AG08395 (cell line): ENCODE measurements at regions not wholly inside any gene's neighbourhood (a gene's known extent, or its start where the extent isn't known, plus 50 kb on each side); places are given as distances from the start of the nearest gene placed in this dataset.
"Not testable (repeated sequence)": the region's sequence is repeated elsewhere in the genome, so short reads cannot be mapped to it uniquely, and the experiment has no call there.

Source experiments
- DNase-seq: peaks from one replicate; pipeline ENCODE4 v3.0.0; 2012; ENCODE audit warnings: mixed read lengths, low spot score

GRCh38 chr5:120344181-120344580 lies 119.9 kb upstream of the PRR16 start:
- no peak for DNase-seq

GRCh38 chr5:120345947-120346346 lies 118.2 kb upstream of the PRR16 start:
- no peak for DNase-seq

- DNase-seq: not testable (repeated sequence)
These were observed 113.0 kb upstream of the PRR16 start for GRCh38 chr5:120351071-120351470.

GRCh38 chr5:120354126-120354525 lies 110.0 kb upstream of the PRR16 start:
- DNase-seq: no peak

- DNase-seq: no peak
These were observed 105.2 kb upstream of the PRR16 start for GRCh38 chr5:120358949-120359348.

GRCh38 chr5:120361941-120362340 lies 102.2 kb upstream of the PRR16 start:
- peak; percentile 2 for DNase-seq

- no peak for DNase-seq
These were observed 101.7 kb upstream of the PRR16 start for GRCh38 chr5:120362426-120362825.

- DNase-seq: no peak
These were observed 98.2 kb upstream of the PRR16 start for GRCh38 chr5:120365656-120366446.

GRCh38 chr5:120367896-120368634 lies 96.0 kb upstream of the PRR16 start:
- DNase-seq: no peak

GRCh38 chr5:120368923-120369715 lies 95.0 kb upstream of the PRR16 start:
- DNase-seq: no peak

GRCh38 chr5:120372899-120373298 lies 91.2 kb upstream of the PRR16 start:
- peak; percentile 61 for DNase-seq

GRCh38 chr5:120375248-120375647 lies 88.9 kb upstream of the PRR16 start:
- peak; percentile 18 for DNase-seq

GRCh38 chr5:120380644-120381043 lies 83.5 kb upstream of the PRR16 start:
- DNase-seq: no peak

- no peak for DNase-seq
These were observed 81.3 kb upstream of the PRR16 start for GRCh38 chr5:120382833-120383232.

GRCh38 chr5:120386981-120387380 lies 77.1 kb upstream of the PRR16 start:
- no peak for DNase-seq

- peak; percentile 83 for DNase-seq
These were observed 75.9 kb upstream of the PRR16 start for GRCh38 chr5:120388016-120388781.

GRCh38 chr5:120394259-120394658 lies 69.8 kb upstream of the PRR16 start:
- DNase-seq: no peak

GRCh38 chr5:120396186-120396585 lies 67.9 kb upstream of the PRR16 start:
- DNase-seq: peak; percentile 48

GRCh38 chr5:120400356-120400755 lies 63.7 kb upstream of the PRR16 start:
- DNase-seq: no peak

GRCh38 chr5:120402606-120403005 lies 61.5 kb upstream of the PRR16 start:
- no peak for DNase-seq

GRCh38 chr5:120405286-120405864 lies 58.7 kb upstream of the PRR16 start:
- peak; percentile 52 for DNase-seq
